ENCODE measurements at regions not wholly inside any gene's neighbourhood (a gene's known extent, or its start where the extent isn't known, plus 50 kb on each side); places are given as distances from the start of the nearest gene placed in this dataset.
"Not testable (repeated sequence)": the region's sequence is repeated elsewhere in the genome, so short reads cannot be mapped to it uniquely, and the experiment has no call there.

DNA sequence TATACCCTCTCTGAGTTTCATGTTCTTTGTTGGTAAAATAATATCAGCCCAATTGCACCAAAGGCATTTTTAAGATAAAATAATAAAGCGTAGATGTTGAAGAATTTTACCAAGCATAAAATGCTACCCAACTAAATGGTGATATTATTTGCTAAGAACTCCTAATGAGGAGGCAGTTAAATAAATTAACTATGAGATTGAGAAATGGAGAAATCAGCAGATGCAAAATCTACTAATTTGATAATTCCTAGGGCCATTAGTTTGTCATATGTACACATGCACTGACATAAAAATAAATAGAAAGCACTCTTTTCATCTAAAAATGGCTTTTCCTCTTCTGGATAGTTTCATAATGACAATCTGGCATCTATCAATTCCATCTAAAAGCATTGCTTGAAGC is 681.5 kb upstream of the FAM98A start:
- in situ Hi-C loops (cut with HindIII; ENCODE audit: low sequenced_read_pairs), result no loop called here

- in situ Hi-C loops (cut with HindIII; ENCODE audit: low sequenced_read_pairs), result no loop called here
These were observed 668.0 kb upstream of the FAM98A start for GRCh38 chr2:34266908-34267697.

DNA sequence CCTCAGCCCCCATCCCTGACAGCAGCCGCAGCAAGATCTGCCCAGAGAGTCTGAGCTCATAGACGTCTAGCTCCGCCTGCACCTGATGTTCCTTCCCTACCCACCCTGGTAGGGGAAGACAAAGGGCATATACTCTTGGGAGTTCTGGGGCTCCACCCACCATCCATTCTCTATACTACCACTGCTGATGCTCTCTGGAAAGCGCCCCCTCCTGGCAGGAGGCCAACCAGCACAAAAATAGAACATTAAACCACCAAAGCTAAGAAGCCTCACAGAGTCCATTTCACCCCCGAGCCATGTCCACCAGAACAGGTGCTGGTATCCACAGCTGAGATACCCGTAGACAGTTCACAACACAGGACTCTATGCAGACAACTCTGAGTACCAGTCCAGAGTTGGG is 662.6 kb upstream of the FAM98A start:
- in situ Hi-C loops (cut with HindIII; ENCODE audit: low sequenced_read_pairs), result no loop called here

DNA sequence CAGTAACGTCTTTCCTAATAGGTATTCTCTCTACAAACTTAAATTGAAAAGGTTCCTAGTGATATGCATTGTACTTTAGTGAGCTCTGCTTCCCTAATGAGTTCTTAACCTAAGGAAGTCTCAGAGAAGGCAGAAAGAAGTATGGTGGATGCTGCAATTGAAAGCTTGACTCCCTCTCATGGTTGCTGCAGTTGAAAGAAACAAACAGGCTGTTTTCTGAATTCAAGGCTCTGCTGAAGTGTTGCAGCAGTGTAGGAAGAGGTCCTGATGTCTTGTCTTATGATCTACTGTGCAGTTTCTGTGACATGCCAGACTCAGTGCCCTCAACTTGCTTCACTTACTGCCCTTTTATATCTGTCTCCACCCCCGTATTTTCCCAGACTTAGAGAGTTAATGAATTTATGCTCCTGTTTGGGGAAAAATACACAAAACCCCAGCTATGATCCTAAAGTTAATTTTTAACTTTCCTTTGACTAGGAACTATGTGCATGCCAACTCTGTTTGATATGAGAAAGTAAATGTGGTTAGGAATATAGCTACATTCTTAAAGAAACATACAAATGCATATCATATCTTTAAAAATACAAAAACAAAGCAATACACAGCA is 655.3 kb upstream of the FAM98A start:
- in situ Hi-C loops (cut with HindIII; ENCODE audit: low sequenced_read_pairs), result no loop called here

- in situ Hi-C loops (cut with HindIII; ENCODE audit: low sequenced_read_pairs), result no loop called here
These were observed 653.0 kb upstream of the FAM98A start for GRCh38 chr2:34252111-34252510.

- in situ Hi-C loops (cut with HindIII; ENCODE audit: low sequenced_read_pairs), result no loop called here
These were observed 652.5 kb upstream of the FAM98A start for GRCh38 chr2:34251578-34251977.

DNA sequence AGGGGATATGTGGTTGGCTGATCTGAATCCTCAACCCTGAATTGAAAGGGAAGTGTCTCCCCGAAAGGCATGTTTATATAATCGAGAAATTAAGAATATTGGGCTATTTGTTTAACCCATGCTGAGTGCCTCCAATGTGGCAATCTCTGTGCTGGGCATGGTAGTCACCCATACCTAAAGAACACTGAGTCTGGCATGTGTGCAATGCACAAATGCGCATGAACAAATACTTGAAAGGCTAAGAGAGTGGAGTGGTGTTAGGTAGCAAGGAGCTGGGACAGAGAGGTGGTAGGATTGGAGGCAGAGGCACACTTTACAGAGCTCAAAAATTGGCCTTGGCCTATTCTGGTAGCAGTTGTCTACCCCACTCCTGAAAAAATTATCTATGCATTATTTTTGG is 645.1 kb upstream of the FAM98A start:
- in situ Hi-C loops (cut with HindIII; ENCODE audit: low sequenced_read_pairs), result no loop called here

DNA sequence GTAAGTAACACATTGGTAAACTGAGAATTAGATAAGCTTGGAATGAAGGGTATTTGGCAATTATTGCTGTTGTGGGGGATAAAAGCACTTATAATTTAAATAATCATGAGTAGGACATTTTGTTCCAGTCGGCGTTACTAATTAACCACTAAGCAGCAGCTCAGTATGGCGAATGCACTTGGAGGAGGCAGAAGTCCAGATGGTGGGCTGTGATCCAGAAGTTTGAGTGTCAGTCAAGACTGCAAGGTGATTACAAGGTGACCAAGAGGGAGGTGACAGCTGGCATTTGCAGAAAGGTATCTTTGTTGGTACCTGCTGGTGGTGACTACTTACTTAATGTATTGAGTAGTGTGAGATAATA is 643.6 kb upstream of the FAM98A start:
- in situ Hi-C loops (cut with HindIII; ENCODE audit: low sequenced_read_pairs), result no loop called here

DNA sequence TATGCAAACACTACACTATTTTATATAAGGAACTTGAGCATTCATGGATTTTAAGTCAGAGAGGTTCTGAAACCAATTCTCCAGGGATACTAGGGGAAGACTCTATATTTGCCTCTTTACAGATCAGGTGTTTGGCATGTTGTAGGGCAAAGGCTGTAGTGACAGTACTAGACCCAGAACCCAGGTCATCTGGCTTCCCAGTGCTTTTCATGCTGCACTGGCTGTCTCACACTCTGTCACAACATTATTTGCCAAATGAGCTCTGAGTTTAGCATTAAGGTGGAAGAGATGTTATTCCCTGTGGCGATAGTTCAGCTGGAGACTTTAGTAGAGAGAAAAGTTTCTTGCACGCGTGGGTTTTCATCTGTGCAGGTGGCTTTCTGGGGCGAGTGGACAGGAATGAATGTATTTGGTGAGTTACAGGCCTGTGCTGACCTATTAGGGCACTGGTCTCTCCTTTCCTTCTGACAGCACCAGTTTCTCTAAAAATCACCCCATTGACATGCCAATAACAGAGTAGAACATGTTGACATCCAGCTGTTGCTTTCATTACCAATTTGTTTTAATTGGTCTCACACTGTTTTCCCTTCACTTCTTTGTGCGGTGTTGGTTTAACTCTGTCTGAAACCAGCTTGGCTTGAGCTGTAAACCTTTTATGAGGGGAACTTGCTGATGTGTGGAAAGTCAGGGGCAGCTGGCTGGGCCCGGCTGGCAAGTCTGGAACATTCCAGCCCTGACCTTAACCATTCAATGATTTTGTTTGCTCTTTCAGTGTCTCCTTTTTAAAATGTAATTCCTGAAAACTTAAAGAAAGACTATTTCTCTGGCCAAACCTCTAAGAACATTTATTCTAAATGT is 643.0 kb upstream of the FAM98A start:
- in situ Hi-C loops (cut with HindIII; ENCODE audit: low sequenced_read_pairs), result no loop called here

DNA sequence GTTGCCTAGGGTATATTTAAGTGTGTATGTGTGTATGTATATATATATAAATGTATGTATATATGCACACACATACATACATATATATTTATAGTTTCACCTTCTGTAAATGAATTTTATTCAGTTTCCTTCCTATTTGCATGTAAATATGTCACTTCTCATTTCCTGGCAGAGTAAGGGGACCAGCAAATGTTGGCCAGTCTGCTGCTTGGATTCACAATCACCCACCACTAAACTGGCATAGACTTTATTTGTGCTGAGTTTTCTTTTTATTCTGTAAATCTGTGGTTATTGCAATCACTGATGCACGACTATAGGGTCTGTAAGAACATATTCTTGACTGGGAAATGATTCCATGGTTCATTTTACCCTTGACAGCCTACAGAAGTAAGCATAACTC is 640.4 kb upstream of the FAM98A start:
- in situ Hi-C loops (cut with HindIII; ENCODE audit: low sequenced_read_pairs), result no loop called here

DNA sequence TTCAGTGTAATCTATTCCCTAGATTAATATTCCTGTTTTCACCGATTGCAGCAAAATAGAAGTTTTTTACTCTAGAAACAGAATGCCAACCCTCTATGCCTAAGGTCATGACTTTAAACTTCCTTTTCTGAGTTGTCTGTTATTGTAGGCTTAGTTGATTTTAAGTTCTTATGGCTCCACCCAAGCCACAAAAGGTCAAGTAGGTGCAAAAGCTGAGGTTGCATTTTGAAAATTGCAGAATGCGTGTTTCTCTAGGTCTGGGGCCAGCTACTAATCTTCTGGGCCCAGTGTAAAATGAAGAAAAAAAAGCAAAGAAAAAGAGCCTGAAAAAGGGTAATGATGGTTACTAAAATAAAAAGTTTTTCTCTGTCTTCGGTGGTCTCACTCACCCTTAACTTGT is 635.7 kb upstream of the FAM98A start:
- in situ Hi-C loops (cut with HindIII; ENCODE audit: low sequenced_read_pairs), result no loop called here

DNA sequence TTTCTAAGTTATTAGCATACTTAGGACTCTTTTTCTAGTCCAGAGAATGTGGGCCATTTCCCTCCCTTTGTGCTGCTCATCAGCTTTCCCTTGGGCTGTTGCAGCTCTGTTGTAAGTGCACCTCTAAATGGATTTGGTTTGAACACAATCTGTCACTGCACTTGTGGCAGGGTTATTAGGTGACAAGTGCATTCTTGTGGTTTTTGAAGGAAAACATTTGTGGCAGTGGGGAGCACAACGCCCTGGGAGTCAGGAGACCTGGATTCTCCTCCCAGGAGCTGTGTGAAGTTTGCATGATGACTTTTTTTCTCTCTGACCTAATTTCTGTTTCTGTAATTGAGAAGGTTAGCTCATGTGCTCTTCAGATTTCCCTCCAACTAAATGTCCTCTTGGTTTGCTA is 630.9 kb upstream of the FAM98A start:
- in situ Hi-C loops (cut with HindIII; ENCODE audit: low sequenced_read_pairs), result no loop called here

DNA sequence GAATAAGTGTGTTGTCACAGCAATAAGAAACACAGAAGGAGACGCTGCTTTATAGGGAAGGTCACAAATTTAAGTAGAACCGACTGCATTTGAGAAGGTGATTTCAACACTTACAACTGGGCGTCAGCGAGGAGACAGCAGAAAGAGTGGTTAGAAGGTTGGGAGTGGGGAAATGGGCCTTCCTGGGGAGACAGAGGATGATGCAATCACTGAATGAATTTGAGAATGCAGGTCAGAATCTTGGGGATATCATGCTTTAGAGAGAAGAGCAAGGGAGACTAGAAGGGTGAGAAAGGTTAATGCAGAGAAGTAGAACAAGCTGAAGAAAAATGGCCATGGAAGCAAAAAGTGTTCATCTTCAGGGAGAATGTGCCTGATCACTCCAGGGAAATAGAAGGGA is 616.1 kb upstream of the FAM98A start:
- in situ Hi-C loops (cut with HindIII; ENCODE audit: low sequenced_read_pairs), result no loop called here

- in situ Hi-C loops (cut with HindIII; ENCODE audit: low sequenced_read_pairs), result not testable (repeated sequence)
These were observed 611.3 kb upstream of the FAM98A start for GRCh38 chr2:34210382-34210781.

DNA sequence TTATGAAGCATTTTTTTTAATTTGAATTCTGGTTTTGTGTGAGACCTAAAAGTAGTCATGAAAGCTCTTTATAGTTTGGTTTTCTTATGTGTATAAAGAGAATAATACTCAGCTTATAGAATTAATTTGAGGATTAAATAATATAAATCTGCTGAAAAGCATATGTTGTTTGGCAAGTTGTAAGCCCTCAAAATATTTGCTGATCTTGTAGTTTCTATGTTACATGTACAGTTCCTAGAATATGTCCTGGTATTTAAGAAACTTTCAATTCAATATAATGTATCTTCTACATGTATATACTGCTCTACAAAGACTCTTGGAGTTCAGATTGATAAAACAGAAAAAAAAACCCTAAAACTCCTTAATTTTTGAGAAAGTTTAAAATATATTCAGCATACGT is 605.5 kb upstream of the FAM98A start:
- in situ Hi-C loops (cut with HindIII; ENCODE audit: low sequenced_read_pairs), result no loop called here

DNA sequence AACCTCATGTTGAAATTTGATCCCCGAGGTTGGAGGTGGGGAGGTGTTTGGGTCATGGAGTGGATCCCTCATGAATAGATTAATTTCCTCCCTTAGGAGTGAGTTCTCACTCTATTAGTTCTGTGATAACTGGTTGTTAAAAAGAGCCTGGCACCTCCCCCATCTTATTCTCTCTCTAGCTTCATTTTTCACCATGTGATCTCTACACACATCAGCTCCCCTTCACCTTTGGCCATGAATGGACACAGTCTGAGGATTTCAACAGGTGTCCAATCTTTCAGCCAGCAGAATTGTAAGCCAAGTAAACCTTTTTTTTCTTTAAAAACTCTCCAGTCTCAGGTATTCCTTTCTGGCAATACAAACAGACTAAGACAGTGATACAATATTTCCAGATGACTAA is 602.0 kb upstream of the FAM98A start:
- in situ Hi-C loops (cut with HindIII; ENCODE audit: low sequenced_read_pairs), result no loop called here

GRCh38 chr2:34199971-34200370 is 600.9 kb upstream of the FAM98A start:
- in situ Hi-C loops (cut with HindIII; ENCODE audit: low sequenced_read_pairs), result no loop called here

DNA sequence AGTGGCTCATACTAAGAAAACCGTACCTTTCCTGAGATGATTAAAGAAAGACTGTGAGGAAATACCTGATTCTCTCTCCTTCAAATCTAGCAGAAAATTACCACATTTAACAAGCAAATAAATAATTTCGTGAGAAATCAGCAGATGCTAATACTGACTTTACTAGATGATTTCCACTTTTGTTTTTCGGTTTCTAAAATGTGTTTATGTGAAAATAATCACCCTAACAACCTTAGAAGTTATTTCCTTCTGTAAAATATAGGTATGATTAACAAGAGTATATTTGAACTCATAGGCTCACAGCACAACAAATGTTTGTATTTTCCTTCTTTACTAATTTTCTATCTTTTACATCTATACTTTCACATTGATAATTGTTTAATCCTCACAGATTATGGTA is 594.1 kb upstream of the FAM98A start:
- in situ Hi-C loops (cut with HindIII; ENCODE audit: low sequenced_read_pairs), result no loop called here

DNA sequence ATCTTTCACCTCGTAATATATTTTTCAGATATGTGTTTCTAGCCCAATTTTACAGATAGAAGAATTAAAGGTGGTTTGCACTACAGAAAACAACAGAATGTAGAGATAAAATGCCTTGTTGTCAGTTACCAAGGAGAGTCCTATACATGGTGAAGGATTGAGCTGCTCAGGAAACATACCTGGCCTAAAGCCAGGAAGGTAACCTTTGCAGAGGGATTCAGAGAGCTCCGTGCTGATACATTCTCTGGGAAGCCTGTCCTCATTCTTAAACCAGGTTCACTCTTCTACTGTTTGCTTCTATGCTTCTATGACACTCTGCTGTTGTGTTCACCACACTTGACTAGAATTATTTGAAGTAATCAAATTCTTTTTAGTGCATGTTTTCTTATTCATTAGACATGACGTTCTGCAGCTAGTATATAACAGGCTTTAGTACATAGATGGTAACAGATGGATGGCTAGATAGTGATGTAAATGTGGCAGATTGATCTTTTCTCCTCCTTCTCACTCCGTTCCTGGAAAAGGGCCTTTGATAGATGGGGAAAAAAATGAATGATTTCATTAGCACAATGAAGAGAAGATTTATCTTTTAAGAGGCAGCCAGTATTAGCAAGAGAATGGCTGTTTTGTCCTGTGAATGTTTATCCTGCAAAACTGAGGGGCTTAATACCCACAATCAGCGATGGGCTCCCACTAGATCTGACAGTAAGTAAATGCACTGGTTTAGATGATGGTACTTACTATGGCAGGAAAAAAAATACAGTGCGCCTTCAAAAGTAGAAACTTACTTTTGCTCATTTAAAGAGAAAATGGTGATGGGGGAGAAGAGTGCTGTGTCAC is 589.6 kb upstream of the FAM98A start:
- in situ Hi-C loops (cut with HindIII; ENCODE audit: low sequenced_read_pairs), result no loop called here

GRCh38 chr2:34179511-34179910 is 580.4 kb upstream of the FAM98A start:
- in situ Hi-C loops (cut with HindIII; ENCODE audit: low sequenced_read_pairs), result no loop called here

- in situ Hi-C loops (cut with HindIII; ENCODE audit: low sequenced_read_pairs), result no loop called here
These were observed 579.4 kb upstream of the FAM98A start for GRCh38 chr2:34178482-34178881.

All from DLD1 (cell line).